SH-SY5Y (cell line): ENCODE measurements at regions not wholly inside any gene's neighbourhood (a gene's known extent, or its start where the extent isn't known, plus 50 kb on each side); places are given as distances from the start of the nearest gene placed in this dataset.

Experiments
- GATA2 ChIP-seq: IDR thresholded peaks from 2 replicates; pipeline ENCODE4 v1.6.1; 2011; ENCODE audit warnings: mild to moderate bottlenecking, low read depth, low read length
- GATA3 ChIP-seq: IDR thresholded peaks from 2 replicates; pipeline ENCODE4 v1.6.1; 2011; ENCODE audit warnings: low read depth, mild to moderate bottlenecking, low read length, moderate library complexity

DNA sequence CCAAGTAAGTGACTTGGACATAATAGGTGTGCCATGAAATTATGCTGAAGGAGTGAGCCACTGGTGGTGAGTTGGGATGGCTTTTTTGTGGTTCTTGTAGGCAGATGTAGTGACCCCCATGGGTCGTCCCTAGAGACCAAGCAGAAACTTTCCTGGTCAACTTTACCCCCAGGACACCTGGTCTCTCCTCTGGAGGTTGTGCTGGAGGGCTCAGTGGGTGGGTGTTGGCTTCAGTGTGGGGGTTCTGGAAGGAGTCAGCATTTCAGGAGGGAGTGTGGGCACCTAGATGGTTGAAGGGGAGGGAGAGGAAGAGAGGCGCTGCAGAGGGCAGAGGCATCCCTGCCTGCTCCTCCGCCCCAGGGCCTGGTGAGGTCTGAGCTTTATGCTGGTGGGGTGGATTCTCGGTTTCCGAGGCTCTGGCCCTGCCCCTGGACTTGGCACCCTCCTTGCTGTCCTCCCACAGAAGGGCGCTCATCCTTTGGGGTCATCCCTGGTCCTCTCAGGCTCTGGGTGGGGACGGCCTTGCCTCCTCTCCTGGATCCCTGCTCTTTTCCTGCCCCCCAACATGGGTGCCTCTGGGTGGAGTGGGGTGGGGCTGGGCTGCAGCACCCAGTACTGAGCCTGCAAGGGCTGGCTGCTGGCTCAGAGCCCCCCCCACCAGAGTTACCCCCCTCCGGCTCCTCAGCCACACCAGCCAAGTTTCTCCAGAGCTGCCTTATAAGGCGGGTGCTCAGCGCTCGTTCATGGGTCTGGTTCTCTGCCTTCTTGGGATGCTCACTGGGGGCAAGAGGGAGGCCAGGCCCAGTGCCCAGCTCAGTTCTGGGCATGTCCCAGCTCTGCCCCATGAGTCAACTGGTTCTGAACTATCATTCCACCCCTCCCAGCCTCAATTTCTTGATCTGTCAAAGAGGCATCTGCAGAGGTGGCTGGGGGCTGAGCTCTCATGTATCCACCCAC lies 266.8 kb downstream of the SEC14L1 start:
- TF ChIP-seq GATA3, result no peak
- TF ChIP-seq GATA2, result no peak
